ENCODE measurements at regions not wholly inside any gene's neighbourhood (a gene's known extent, or its start where the extent isn't known, plus 50 kb on each side); places are given as distances from the start of the nearest gene placed in this dataset.

- no peak for TF ChIP-seq CTCF (conservative IDR thresholded peaks at IDR 0.05; ENCODE audit: low read depth, low read length)
- TF ChIP-seq EZH2 (IDR thresholded peaks at IDR 0.05; ENCODE audit: borderline replicate concordance, low read depth, low read length, poor library complexity, severe bottlenecking) = no peak
Observed at GRCh38 chr9:129479631-129480011, 141.3 kb downstream of the C9orf50 start.
